Right hindlimb (tissue), 1 donor: ENCODE measurements at regions not wholly inside any gene's neighbourhood (a gene's known extent, or its start where the extent isn't known, plus 50 kb on each side); places are given as distances from the start of the nearest gene placed in this dataset.
"Not testable (repeated sequence)": the region's sequence is repeated elsewhere in the genome, so short reads cannot be mapped to it uniquely, and the experiment has no call there.

Experiments
- DNase-seq: peaks from one replicate; pipeline ENCODE4 v3.0.0-alpha.2; 2018

GRCh38 chr6:102813489-102814275 lies 1420.2 kb downstream of the GRIK2 start:
- no peak for DNase-seq

- DNase-seq: no peak
These were observed 1418.7 kb downstream of the GRIK2 start for GRCh38 chr6:102812242-102812641.

- not testable (repeated sequence) for DNase-seq
These were observed 1415.5 kb downstream of the GRIK2 start for GRCh38 chr6:102808944-102809505.

GRCh38 chr6:102799051-102799450 lies 1405.5 kb downstream of the GRIK2 start:
- DNase-seq: no peak

- no peak for DNase-seq
These were observed 1405.1 kb downstream of the GRIK2 start for GRCh38 chr6:102798636-102799035.

- DNase-seq: no peak
These were observed 1400.2 kb downstream of the GRIK2 start for GRCh38 chr6:102793752-102794151.

- DNase-seq: no peak
These were observed 1380.8 kb downstream of the GRIK2 start for GRCh38 chr6:102774326-102774725.

GRCh38 chr6:102773636-102774035 lies 1380.1 kb downstream of the GRIK2 start:
- no peak for DNase-seq

- no peak for DNase-seq
These were observed 1373.5 kb downstream of the GRIK2 start for GRCh38 chr6:102766963-102767362.

- no peak for DNase-seq
These were observed 1370.8 kb downstream of the GRIK2 start for GRCh38 chr6:102764317-102764716.

GRCh38 chr6:102763891-102764290 lies 1370.4 kb downstream of the GRIK2 start:
- no peak for DNase-seq

- no peak for DNase-seq
These were observed 1368.4 kb downstream of the GRIK2 start for GRCh38 chr6:102761872-102762271.

GRCh38 chr6:102759415-102759814 lies 1365.9 kb downstream of the GRIK2 start:
- DNase-seq: no peak

GRCh38 chr6:102758536-102758935 lies 1365.0 kb downstream of the GRIK2 start:
- DNase-seq: not testable (repeated sequence)

- no peak for DNase-seq
These were observed 1355.9 kb downstream of the GRIK2 start for GRCh38 chr6:102749210-102749971.

- DNase-seq: no peak
These were observed 1353.4 kb downstream of the GRIK2 start for GRCh38 chr6:102746941-102747340.

- DNase-seq: no peak
These were observed 1349.3 kb downstream of the GRIK2 start for GRCh38 chr6:102742754-102743356.

- no peak for DNase-seq
These were observed 1348.5 kb downstream of the GRIK2 start for GRCh38 chr6:102742028-102742427.

- DNase-seq: no peak
These were observed 1343.4 kb downstream of the GRIK2 start for GRCh38 chr6:102736941-102737368.

- DNase-seq: no peak
These were observed 1339.4 kb downstream of the GRIK2 start for GRCh38 chr6:102732898-102733297.

- DNase-seq: not testable (repeated sequence)
These were observed 1328.6 kb downstream of the GRIK2 start for GRCh38 chr6:102722086-102722485.

GRCh38 chr6:102717737-102718456 lies 1324.4 kb downstream of the GRIK2 start:
- DNase-seq: no peak

- DNase-seq: no peak
These were observed 1323.7 kb downstream of the GRIK2 start for GRCh38 chr6:102717252-102717651.
